GM12801 (cell line): ENCODE measurements at regions not wholly inside any gene's neighbourhood (a gene's known extent, or its start where the extent isn't known, plus 50 kb on each side); places are given as distances from the start of the nearest gene placed in this dataset.

Source experiments
- CTCF ChIP-seq: IDR thresholded peaks from one replicate; pipeline ENCODE4 v1.5.1; 2011; ENCODE audit warnings: control low read depth; ENCODE audit not compliant: insufficient read length; ENCODE audit errors: extremely low read depth

GRCh38 chr13:107882708-107883560 is 332.4 kb downstream of the LIG4 start:
- TF ChIP-seq CTCF, result no peak

GRCh38 chr13:107881362-107881761 is 334.0 kb downstream of the LIG4 start:
- no peak for TF ChIP-seq CTCF

GRCh38 chr13:107874456-107874855 is 340.9 kb downstream of the LIG4 start:
- no peak for TF ChIP-seq CTCF

- no peak for TF ChIP-seq CTCF
Measured at GRCh38 chr13:107873926-107874325, 341.4 kb downstream of the LIG4 start.

GRCh38 chr13:107870400-107870799 is 344.9 kb downstream of the LIG4 start:
- TF ChIP-seq CTCF, result no peak

GRCh38 chr13:107867701-107868661 is 347.4 kb downstream of the LIG4 start:
- no peak for TF ChIP-seq CTCF

GRCh38 chr13:107866941-107867623 is 348.3 kb downstream of the LIG4 start:
- TF ChIP-seq CTCF, result no peak
